ENCODE measurements at regions not wholly inside any gene's neighbourhood (a gene's known extent, or its start where the extent isn't known, plus 50 kb on each side); places are given as distances from the start of the nearest gene placed in this dataset.

- DNase-seq (ENCODE audit: low read depth in 2 of 2): no peak
- no peak for TF ChIP-seq CTCF (IDR thresholded peaks at IDR 0.05; ENCODE audit: low read depth, low read length)
- no peak overlapping the region for H3K4me3 ChIP-seq (replicated peaks in 1 of 2; ENCODE audit: low read depth in 2 of 2, low read length in 2 of 2)
These were observed 168.5 kb upstream of the NSMCE3 start for GRCh38 chr15:29437888-29438702.

- no peak for TF ChIP-seq CTCF (IDR thresholded peaks at IDR 0.05; ENCODE audit: low read depth, low read length)
- H3K4me3 ChIP-seq (replicated peaks in 1 of 2; ENCODE audit: low read depth in 2 of 2, low read length in 2 of 2): no peak overlapping the region
- DNase-seq (ENCODE audit: low read depth in 2 of 2): no peak
These were observed 166.2 kb upstream of the NSMCE3 start for GRCh38 chr15:29435811-29436210.

- TF ChIP-seq CTCF (IDR thresholded peaks at IDR 0.05; ENCODE audit: low read depth, low read length): no peak
These were observed 164.7 kb upstream of the NSMCE3 start for GRCh38 chr15:29434280-29434679.

GRCh38 chr15:29433507-29434248, 164.1 kb upstream of the NSMCE3 start:
- DNase-seq (ENCODE audit: low read depth in 2 of 2): no peak
- no peak overlapping the region for H3K4me3 ChIP-seq (replicated peaks in 1 of 2; ENCODE audit: low read depth in 2 of 2, low read length in 2 of 2)
- no peak for TF ChIP-seq CTCF (IDR thresholded peaks at IDR 0.05; ENCODE audit: low read depth, low read length)

More at GRCh38 chr15:29434280-29434679, 164.7 kb upstream of the NSMCE3 start:
- no peak overlapping the region for H3K4me3 ChIP-seq (replicated peaks in 1 of 2; ENCODE audit: low read depth in 2 of 2, low read length in 2 of 2)
- no peak for DNase-seq (ENCODE audit: low read depth in 2 of 2)

GRCh38 chr15:29433050-29433318, 163.4 kb upstream of the NSMCE3 start:
- no peak for DNase-seq (ENCODE audit: low read depth in 2 of 2)
- no peak overlapping the region for H3K4me3 ChIP-seq (replicated peaks in 1 of 2; ENCODE audit: low read depth in 2 of 2, low read length in 2 of 2)
- TF ChIP-seq CTCF (IDR thresholded peaks at IDR 0.05; ENCODE audit: low read depth, low read length): no peak

- no peak overlapping the region for H3K4me3 ChIP-seq (replicated peaks in 1 of 2; ENCODE audit: low read depth in 2 of 2, low read length in 2 of 2)
- no peak for DNase-seq (ENCODE audit: low read depth in 2 of 2)
- no peak for TF ChIP-seq CTCF (IDR thresholded peaks at IDR 0.05; ENCODE audit: low read depth, low read length)
These were observed 162.8 kb upstream of the NSMCE3 start for GRCh38 chr15:29432191-29433049.

Measured in cardiac fibroblast (primary cell).